C4-2B (cell line): ENCODE measurements at regions not wholly inside any gene's neighbourhood (a gene's known extent, or its start where the extent isn't known, plus 50 kb on each side); places are given as distances from the start of the nearest gene placed in this dataset.

Source experiments
- CTCF ChIP-seq: fragments of 450-650 bp; conservative IDR thresholded peaks from 2 replicates; pipeline ENCODE4 v1.5.1; 2017; ENCODE audit warnings: mild to moderate bottlenecking
- ZFX ChIP-seq: fragments of 450-650 bp; IDR thresholded peaks from 2 replicates; pipeline ENCODE4 v1.6.1; 2017

- TF ChIP-seq CTCF (no peak), ZFX (no peak)
These were observed 179.8 kb upstream of the PDE1C start for GRCh38 chr7:32250003-32250402.
